ENCODE measurements at regions not wholly inside any gene's neighbourhood (a gene's known extent, or its start where the extent isn't known, plus 50 kb on each side); places are given as distances from the start of the nearest gene placed in this dataset.
"Not testable (repeated sequence)": the region's sequence is repeated elsewhere in the genome, so short reads cannot be mapped to it uniquely, and the experiment has no call there.

- DNase-seq (ENCODE audit: low spot score): no peak
These were observed 645.2 kb upstream of the RGMB start for GRCh38 chr5:98128271-98128670.

- no peak for DNase-seq (ENCODE audit: low spot score)
These were observed 644.6 kb upstream of the RGMB start for GRCh38 chr5:98128846-98129245.

GRCh38 chr5:98130261-98131035, 643.0 kb upstream of the RGMB start:
- DNase-seq (ENCODE audit: low spot score): no peak

GRCh38 chr5:98144116-98144515, 629.3 kb upstream of the RGMB start:
- DNase-seq (ENCODE audit: low spot score): no peak

GRCh38 chr5:98144710-98145109, 628.8 kb upstream of the RGMB start:
- DNase-seq (ENCODE audit: low spot score): no peak

GRCh38 chr5:98157368-98157767, 616.1 kb upstream of the RGMB start:
- DNase-seq (ENCODE audit: low spot score): no peak

- DNase-seq (ENCODE audit: low spot score): no peak
These were observed 615.0 kb upstream of the RGMB start for GRCh38 chr5:98158440-98158839.

GRCh38 chr5:98163796-98164493, 609.5 kb upstream of the RGMB start:
- DNase-seq (ENCODE audit: low spot score): no peak

- no peak for DNase-seq (ENCODE audit: low spot score)
These were observed 604.6 kb upstream of the RGMB start for GRCh38 chr5:98168871-98169270.

- no peak for DNase-seq (ENCODE audit: low spot score)
These were observed 602.5 kb upstream of the RGMB start for GRCh38 chr5:98170994-98171393.

- no peak for DNase-seq (ENCODE audit: low spot score)
These were observed 600.1 kb upstream of the RGMB start for GRCh38 chr5:98173334-98173733.

GRCh38 chr5:98175474-98175873, 598.0 kb upstream of the RGMB start:
- DNase-seq (ENCODE audit: low spot score): no peak

GRCh38 chr5:98179791-98180755, 593.4 kb upstream of the RGMB start:
- DNase-seq (ENCODE audit: low spot score): no peak

- DNase-seq (ENCODE audit: low spot score): no peak
These were observed 587.3 kb upstream of the RGMB start for GRCh38 chr5:98186128-98186527.

GRCh38 chr5:98187945-98188344, 585.5 kb upstream of the RGMB start:
- DNase-seq (ENCODE audit: low spot score): no peak

GRCh38 chr5:98190344-98190743, 583.1 kb upstream of the RGMB start:
- not testable (repeated sequence) for DNase-seq (ENCODE audit: low spot score)

GRCh38 chr5:98193921-98194760, 579.3 kb upstream of the RGMB start:
- no peak for DNase-seq (ENCODE audit: low spot score)

GRCh38 chr5:98200726-98201541, 572.5 kb upstream of the RGMB start:
- DNase-seq (ENCODE audit: low spot score): no peak

GRCh38 chr5:98204798-98205197, 568.7 kb upstream of the RGMB start:
- DNase-seq (ENCODE audit: low spot score): no peak

GRCh38 chr5:98205691-98206461, 567.6 kb upstream of the RGMB start:
- no peak for DNase-seq (ENCODE audit: low spot score)
